HG02981 (cell line): ENCODE measurements at regions not wholly inside any gene's neighbourhood (a gene's known extent, or its start where the extent isn't known, plus 50 kb on each side); places are given as distances from the start of the nearest gene placed in this dataset.
A peak's percentile ranks its signal among the peaks of the same experiment; 100 is the strongest.

Source experiments
- ATAC-seq: cut with Tn5 transposase; IDR thresholded peaks from one replicate; pipeline ENCODE4 v1.9.1; 2021; ENCODE audit warnings: mild to moderate bottlenecking, moderate library complexity; ENCODE audit not compliant: unreplicated experiment

GRCh38 chr1:105964879-105965278 lies 1091.6 kb upstream of the PRMT6 start:
- no peak for ATAC-seq

- ATAC-seq, result no peak
These were observed 1059.0 kb upstream of the PRMT6 start for GRCh38 chr1:105997516-105997915.

GRCh38 chr1:106022312-106022902 lies 1034.1 kb upstream of the PRMT6 start:
- no peak for ATAC-seq

- ATAC-seq, result no peak
These were observed 1028.6 kb upstream of the PRMT6 start for GRCh38 chr1:106027871-106028270.

- no peak for ATAC-seq
These were observed 1018.9 kb upstream of the PRMT6 start for GRCh38 chr1:106037526-106037925.

- no peak for ATAC-seq
These were observed 1018.2 kb upstream of the PRMT6 start for GRCh38 chr1:106038260-106038659.

GRCh38 chr1:106043971-106044370 lies 1012.5 kb upstream of the PRMT6 start:
- ATAC-seq, result no peak

GRCh38 chr1:106047210-106047609 lies 1009.3 kb upstream of the PRMT6 start:
- no peak for ATAC-seq

- ATAC-seq, result no peak
These were observed 1006.9 kb upstream of the PRMT6 start for GRCh38 chr1:106049595-106049994.

- no peak for ATAC-seq
These were observed 1000.6 kb upstream of the PRMT6 start for GRCh38 chr1:106055855-106056254.

GRCh38 chr1:106061586-106062495 lies 994.6 kb upstream of the PRMT6 start:
- ATAC-seq, result no peak

GRCh38 chr1:106063510-106063909 lies 993.0 kb upstream of the PRMT6 start:
- no peak for ATAC-seq

GRCh38 chr1:106072909-106073600 lies 983.4 kb upstream of the PRMT6 start:
- peak; percentile 81 for ATAC-seq

- no peak for ATAC-seq
These were observed 975.7 kb upstream of the PRMT6 start for GRCh38 chr1:106080608-106081325.

GRCh38 chr1:106111044-106111443 lies 945.4 kb upstream of the PRMT6 start:
- ATAC-seq, result no peak

GRCh38 chr1:106113851-106114250 lies 942.6 kb upstream of the PRMT6 start:
- ATAC-seq, result no peak

- no peak for ATAC-seq
These were observed 935.7 kb upstream of the PRMT6 start for GRCh38 chr1:106120789-106121188.

- ATAC-seq, result no peak
These were observed 934.7 kb upstream of the PRMT6 start for GRCh38 chr1:106121728-106122127.

GRCh38 chr1:106134561-106134960 lies 921.9 kb upstream of the PRMT6 start:
- ATAC-seq, result no peak

- no peak for ATAC-seq
These were observed 883.4 kb upstream of the PRMT6 start for GRCh38 chr1:106173101-106173500.

GRCh38 chr1:106178791-106179190 lies 877.7 kb upstream of the PRMT6 start:
- ATAC-seq, result no peak
